22Rv1 (cell line): ENCODE measurements at regions not wholly inside any gene's neighbourhood (a gene's known extent, or its start where the extent isn't known, plus 50 kb on each side); places are given as distances from the start of the nearest gene placed in this dataset.

Source experiments
- H3K27ac ChIP-seq: fragments of 450-650 bp; 2 replicates; pipeline ENCODE4 v1.5.1; 2017
- ZFX ChIP-seq: fragments of 450-650 bp; IDR thresholded peaks from 2 replicates; pipeline ENCODE4 v1.6.1; 2017; ENCODE audit warnings: antibody characterized with exemption, borderline replicate concordance
- TF ChIP-seq, protein P1 (sequence below): fragments of 450-650 bp; IDR thresholded peaks from 2 replicates; pipeline ENCODE4 v1.5.1; 2017; ENCODE audit warnings: mild to moderate bottlenecking

DNA sequence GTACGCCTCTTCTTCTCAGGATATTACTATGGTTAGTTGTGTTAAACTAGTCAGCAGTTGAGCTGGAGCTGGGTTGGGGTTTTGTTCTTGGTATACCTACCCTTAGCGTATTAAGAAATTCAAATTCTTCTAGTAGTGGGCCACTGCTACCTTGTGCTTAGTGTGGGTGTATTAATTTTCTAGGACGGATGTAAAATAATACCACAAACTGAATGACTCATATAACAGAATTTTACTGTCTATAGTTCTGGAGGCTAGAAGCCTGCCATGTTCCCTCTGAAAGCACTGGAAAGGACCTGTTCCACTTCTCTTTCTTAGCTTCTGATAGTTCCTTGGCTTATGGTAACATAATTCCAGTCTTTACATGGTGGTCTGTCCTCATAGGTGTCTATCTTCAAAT, 1274.7 kb downstream of the ADGRL3 start:
- no peak overlapping the region for H3K27ac ChIP-seq
- TF ChIP-seq, protein P1, sequence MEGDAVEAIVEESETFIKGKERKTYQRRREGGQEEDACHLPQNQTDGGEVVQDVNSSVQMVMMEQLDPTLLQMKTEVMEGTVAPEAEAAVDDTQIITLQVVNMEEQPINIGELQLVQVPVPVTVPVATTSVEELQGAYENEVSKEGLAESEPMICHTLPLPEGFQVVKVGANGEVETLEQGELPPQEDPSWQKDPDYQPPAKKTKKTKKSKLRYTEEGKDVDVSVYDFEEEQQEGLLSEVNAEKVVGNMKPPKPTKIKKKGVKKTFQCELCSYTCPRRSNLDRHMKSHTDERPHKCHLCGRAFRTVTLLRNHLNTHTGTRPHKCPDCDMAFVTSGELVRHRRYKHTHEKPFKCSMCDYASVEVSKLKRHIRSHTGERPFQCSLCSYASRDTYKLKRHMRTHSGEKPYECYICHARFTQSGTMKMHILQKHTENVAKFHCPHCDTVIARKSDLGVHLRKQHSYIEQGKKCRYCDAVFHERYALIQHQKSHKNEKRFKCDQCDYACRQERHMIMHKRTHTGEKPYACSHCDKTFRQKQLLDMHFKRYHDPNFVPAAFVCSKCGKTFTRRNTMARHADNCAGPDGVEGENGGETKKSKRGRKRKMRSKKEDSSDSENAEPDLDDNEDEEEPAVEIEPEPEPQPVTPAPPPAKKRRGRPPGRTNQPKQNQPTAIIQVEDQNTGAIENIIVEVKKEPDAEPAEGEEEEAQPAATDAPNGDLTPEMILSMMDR: no peak
- TF ChIP-seq ZFX: no peak

DNA sequence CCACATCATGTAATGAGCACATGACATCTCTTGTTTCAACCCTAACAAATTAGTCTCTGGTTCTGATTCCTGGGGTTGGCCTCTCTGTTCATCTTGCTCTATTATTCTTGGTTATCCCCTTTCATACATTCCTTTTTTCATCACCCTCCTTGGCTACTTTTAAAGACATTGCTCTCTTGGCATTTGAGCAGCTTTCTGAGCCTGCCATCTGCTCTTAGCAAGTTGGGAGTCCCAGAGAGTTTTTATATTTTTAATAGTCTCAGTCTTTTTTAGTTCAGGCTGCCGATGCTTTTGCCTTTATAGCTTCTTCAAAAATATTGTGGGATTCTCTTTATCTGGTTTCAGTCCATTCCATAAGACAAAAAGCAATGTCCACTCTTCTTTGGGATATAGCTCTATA, 1270.9 kb downstream of the ADGRL3 start:
- no peak for TF ChIP-seq ZFX
- TF ChIP-seq, protein P1: no peak
- H3K27ac ChIP-seq: no peak overlapping the region

DNA sequence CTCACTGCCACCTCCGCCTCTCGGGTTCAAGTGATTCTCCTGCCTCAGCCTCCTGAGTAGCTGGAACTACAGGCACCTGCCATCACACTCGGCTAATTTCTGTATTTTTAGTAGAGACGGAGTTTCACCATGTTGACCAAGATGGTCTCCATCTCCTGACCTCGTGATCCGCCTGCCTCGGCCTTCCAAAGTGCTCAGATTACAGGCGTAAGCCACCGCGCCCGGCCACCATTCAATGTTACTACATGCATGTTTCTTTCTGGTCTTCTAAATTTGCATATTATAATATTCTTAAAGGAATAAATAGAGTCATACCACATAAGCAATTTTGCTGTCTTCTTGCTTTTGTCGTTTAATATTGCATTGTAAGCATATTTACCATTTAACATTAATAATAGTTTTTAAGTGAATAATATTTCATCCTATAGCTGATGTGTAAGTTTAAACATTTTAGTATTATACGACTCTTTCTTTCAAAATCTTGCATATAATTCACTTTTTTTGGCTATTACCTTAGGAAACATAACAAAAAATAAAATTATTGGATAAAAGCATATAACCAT, 1270.4 kb downstream of the ADGRL3 start:
- TF ChIP-seq ZFX: no peak
- TF ChIP-seq, protein P1: no peak
- H3K27ac ChIP-seq: no peak overlapping the region

DNA sequence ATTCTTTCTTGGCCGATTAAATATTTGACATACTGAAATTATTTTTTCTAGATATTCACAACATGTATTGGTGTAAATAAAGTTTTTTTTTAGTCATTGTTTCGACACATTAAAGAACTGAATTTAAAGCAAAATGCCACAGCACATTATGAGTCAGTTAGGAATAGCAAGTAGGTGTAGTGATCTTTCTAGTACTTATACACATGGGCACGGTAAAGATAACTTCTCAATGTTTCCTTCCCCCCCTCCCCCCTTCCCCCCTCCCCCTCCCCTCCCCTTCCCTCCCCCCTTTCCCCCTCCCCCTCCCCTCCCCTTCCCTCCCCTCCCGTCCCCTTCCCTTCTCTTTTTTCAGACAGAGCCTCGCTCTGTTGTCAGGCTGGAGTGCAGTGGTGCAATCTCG, 1269.9 kb downstream of the ADGRL3 start:
- no peak overlapping the region for H3K27ac ChIP-seq
- no peak for TF ChIP-seq ZFX
- TF ChIP-seq, protein P1: no peak

DNA sequence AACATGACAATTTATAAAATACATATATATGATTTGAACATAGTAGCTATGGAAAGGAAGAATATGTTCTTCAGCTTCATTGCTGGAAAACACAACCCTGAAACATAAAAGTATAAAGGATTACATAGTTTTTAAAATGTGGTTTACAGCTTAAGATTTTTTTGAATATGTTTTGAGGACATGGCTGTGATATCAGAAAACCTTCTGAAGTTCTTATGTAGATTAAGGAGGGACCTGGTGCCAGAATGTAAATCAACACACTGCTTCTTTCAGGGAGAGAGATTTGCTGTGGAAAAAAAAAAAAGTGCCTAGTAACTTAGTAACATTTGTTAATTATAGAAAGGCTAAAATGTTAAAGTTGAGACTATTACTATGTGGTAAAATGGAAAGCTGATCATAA, 1261.8 kb downstream of the ADGRL3 start:
- no peak overlapping the region for H3K27ac ChIP-seq
- TF ChIP-seq, protein P1: no peak
- TF ChIP-seq ZFX: no peak

DNA sequence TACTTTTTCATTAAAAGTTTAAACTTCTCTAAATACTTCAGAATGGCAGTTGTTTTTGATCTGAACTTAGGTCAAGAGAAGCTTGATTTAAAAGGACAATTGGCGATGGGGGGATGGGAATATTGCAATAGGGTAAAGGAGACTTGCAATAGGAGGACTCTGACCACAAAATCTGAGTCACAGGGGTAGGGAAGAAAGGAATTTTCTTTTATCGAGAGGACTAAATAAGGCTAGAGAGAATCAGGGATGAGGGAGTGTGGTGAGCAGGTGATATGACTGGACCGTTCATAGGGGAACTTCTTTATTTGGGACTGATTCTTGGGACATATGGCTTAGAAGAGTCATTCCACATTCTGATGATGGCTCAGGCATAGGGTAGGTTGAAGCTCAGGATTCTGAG, 1260.2 kb downstream of the ADGRL3 start:
- H3K27ac ChIP-seq: no peak overlapping the region
- TF ChIP-seq ZFX: no peak
- TF ChIP-seq, protein P1: no peak

DNA sequence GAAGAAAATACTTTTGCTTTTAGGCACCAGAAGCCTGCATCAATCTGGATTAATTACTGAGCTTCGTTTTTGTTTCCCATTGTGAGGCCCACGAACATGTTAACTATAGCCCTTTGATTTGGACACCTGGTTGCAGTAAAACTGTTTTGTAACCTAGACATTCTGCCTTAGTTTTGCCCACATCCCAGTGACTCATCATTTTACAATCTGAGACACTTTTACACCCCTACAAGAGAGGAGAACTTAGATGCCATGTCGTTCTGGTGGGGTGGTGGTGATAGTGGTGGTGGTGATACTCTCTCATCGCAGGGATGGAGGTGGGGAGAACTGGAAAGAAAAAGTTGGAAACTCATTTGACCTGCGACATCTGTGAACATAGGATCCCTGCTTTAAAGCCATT, 1257.2 kb downstream of the ADGRL3 start:
- TF ChIP-seq, protein P1: no peak
- TF ChIP-seq ZFX: no peak
- H3K27ac ChIP-seq: no peak overlapping the region
